ENCODE measurements at regions not wholly inside any gene's neighbourhood (a gene's known extent, or its start where the extent isn't known, plus 50 kb on each side); places are given as distances from the start of the nearest gene placed in this dataset.

GRCh38 chr9:2377834-2378233, 243.8 kb upstream of the VLDLR start:
- Mint-ChIP-seq H3K9me3 (ENCODE audit: unreplicated experiment) (no peaks in the 10 kb centered on the region), H3K4me3 (ENCODE audit: unreplicated experiment) (no peak overlapping the region), H3K36me3 (ENCODE audit: unreplicated experiment) (peaks cover 4% of the 10 kb centered on the region), H3K27ac (ENCODE audit: unreplicated experiment) (no peak overlapping the region), H3K27me3 (ENCODE audit: unreplicated experiment) (no peaks in the 10 kb centered on the region), H3K4me1 (ENCODE audit: low read depth, unreplicated experiment) (no peaks in the 10 kb centered on the region)
- TF ChIP-seq CTCF (IDR thresholded peaks at IDR 0.05; ENCODE audit: partially characterized antibody, unreplicated experiment) = no peak
- DNase-seq = no peak

GRCh38 chr9:2378266-2378665, 243.3 kb upstream of the VLDLR start:
- H3K4me3 Mint-ChIP-seq (ENCODE audit: unreplicated experiment) = no peak overlapping the region
- H3K4me1 Mint-ChIP-seq (ENCODE audit: low read depth, unreplicated experiment) = no peaks in the 10 kb centered on the region
- no peaks in the 10 kb centered on the region for H3K27me3 Mint-ChIP-seq (ENCODE audit: unreplicated experiment)
- no peak for DNase-seq
- no peak overlapping the region for H3K27ac Mint-ChIP-seq (ENCODE audit: unreplicated experiment)
- peaks cover 4% of the 10 kb centered on the region for H3K36me3 Mint-ChIP-seq (ENCODE audit: unreplicated experiment)
- TF ChIP-seq CTCF (IDR thresholded peaks at IDR 0.05; ENCODE audit: partially characterized antibody, unreplicated experiment) = no peak
- no peaks in the 10 kb centered on the region for H3K9me3 Mint-ChIP-seq (ENCODE audit: unreplicated experiment)

GRCh38 chr9:2378816-2379215, 242.8 kb upstream of the VLDLR start:
- no peaks in the 10 kb centered on the region for H3K4me1 Mint-ChIP-seq (ENCODE audit: low read depth, unreplicated experiment)
- H3K27ac Mint-ChIP-seq (ENCODE audit: unreplicated experiment) = no peak overlapping the region
- H3K36me3 Mint-ChIP-seq (ENCODE audit: unreplicated experiment) = peaks cover 1% of the 10 kb centered on the region
- TF ChIP-seq CTCF (IDR thresholded peaks at IDR 0.05; ENCODE audit: partially characterized antibody, unreplicated experiment) = no peak
- H3K27me3 Mint-ChIP-seq (ENCODE audit: unreplicated experiment) = no peaks in the 10 kb centered on the region
- DNase-seq = no peak
- H3K4me3 Mint-ChIP-seq (ENCODE audit: unreplicated experiment) = no peak overlapping the region
- no peaks in the 10 kb centered on the region for H3K9me3 Mint-ChIP-seq (ENCODE audit: unreplicated experiment)

- Mint-ChIP-seq H3K4me1 (ENCODE audit: low read depth, unreplicated experiment) (no peaks in the 10 kb centered on the region), H3K27ac (ENCODE audit: unreplicated experiment) (no peak overlapping the region), H3K4me3 (ENCODE audit: unreplicated experiment) (no peak overlapping the region), H3K27me3 (ENCODE audit: unreplicated experiment) (no peaks in the 10 kb centered on the region), H3K36me3 (ENCODE audit: unreplicated experiment) (peaks cover 7% of the 10 kb centered on the region), H3K9me3 (ENCODE audit: unreplicated experiment) (no peaks in the 10 kb centered on the region)
- no peak for TF ChIP-seq CTCF (IDR thresholded peaks at IDR 0.05; ENCODE audit: partially characterized antibody, unreplicated experiment)
- DNase-seq = no peak
Observed at GRCh38 chr9:2384741-2385140, 236.8 kb upstream of the VLDLR start.

DNA sequence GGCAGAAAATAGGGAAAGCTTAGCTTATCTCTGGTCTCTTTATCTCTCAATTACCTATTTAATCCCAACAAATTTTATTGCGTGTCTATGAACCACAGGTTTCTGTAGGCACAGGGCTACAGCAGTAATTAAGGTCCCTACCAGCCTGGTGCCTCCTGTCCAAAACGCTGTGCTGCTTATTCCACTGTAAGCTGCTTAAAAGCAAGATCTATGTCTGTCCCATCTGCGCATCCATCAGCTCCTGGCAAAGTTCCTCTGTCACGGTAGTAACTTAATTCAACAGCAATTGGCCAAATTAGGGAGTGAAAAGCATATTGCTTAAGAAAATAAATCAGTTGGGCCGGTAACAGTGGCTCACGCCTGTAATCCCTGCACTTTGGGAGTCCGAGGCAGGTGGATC, 235.8 kb upstream of the VLDLR start:
- TF ChIP-seq CTCF (IDR thresholded peaks at IDR 0.05; ENCODE audit: partially characterized antibody, unreplicated experiment) = no peak
- no peak for DNase-seq
- peaks cover 7% of the 10 kb centered on the region for H3K36me3 Mint-ChIP-seq (ENCODE audit: unreplicated experiment)
- H3K27ac Mint-ChIP-seq (ENCODE audit: unreplicated experiment) = no peak overlapping the region
- H3K4me3 Mint-ChIP-seq (ENCODE audit: unreplicated experiment) = no peak overlapping the region
- no peaks in the 10 kb centered on the region for H3K27me3 Mint-ChIP-seq (ENCODE audit: unreplicated experiment)
- no peaks in the 10 kb centered on the region for H3K9me3 Mint-ChIP-seq (ENCODE audit: unreplicated experiment)
- H3K4me1 Mint-ChIP-seq (ENCODE audit: low read depth, unreplicated experiment) = no peaks in the 10 kb centered on the region

Measured in glutamatergic neuron (in vitro differentiated cells).